ENCODE measurements at regions not wholly inside any gene's neighbourhood (a gene's known extent, or its start where the extent isn't known, plus 50 kb on each side); places are given as distances from the start of the nearest gene placed in this dataset.

DNA sequence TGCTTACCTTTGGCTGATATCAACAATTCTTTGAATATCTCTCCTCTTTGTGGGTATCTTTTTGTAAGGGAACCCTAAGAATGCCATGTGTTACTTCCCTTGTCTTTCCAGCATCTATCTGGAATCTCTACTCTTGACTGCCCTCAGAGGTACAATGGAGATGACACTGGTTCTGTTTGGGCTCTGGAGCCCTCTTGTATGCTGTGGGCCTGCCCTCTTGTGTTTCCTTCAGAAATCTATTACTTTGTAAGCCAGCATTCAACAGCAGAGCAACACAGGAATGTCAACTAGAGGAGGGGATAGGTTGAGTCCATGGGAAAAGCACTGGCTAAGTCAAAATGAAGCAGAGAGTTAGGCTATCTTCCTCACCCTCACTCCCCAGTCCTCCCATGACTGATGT, 142.3 kb downstream of the XPNPEP1 start:
- TF ChIP-seq EHMT2 (IDR thresholded peaks at IDR 0.05; ENCODE audit: low read depth): no peak
- TF ChIP-seq MAZ (IDR thresholded peaks at IDR 0.05; ENCODE audit: borderline replicate concordance, low read depth, low read length): no peak
- no peak for TF ChIP-seq RFX5 (IDR thresholded peaks at IDR 0.05)
- TF ChIP-seq, protein P1, sequence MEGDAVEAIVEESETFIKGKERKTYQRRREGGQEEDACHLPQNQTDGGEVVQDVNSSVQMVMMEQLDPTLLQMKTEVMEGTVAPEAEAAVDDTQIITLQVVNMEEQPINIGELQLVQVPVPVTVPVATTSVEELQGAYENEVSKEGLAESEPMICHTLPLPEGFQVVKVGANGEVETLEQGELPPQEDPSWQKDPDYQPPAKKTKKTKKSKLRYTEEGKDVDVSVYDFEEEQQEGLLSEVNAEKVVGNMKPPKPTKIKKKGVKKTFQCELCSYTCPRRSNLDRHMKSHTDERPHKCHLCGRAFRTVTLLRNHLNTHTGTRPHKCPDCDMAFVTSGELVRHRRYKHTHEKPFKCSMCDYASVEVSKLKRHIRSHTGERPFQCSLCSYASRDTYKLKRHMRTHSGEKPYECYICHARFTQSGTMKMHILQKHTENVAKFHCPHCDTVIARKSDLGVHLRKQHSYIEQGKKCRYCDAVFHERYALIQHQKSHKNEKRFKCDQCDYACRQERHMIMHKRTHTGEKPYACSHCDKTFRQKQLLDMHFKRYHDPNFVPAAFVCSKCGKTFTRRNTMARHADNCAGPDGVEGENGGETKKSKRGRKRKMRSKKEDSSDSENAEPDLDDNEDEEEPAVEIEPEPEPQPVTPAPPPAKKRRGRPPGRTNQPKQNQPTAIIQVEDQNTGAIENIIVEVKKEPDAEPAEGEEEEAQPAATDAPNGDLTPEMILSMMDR (IDR thresholded peaks at IDR 0.05): no peak
- TF ChIP-seq POLR2A (IDR thresholded peaks at IDR 0.05; ENCODE audit: low read length): no peak
- no peak for TF ChIP-seq REST (IDR thresholded peaks at IDR 0.05)
- TF ChIP-seq CHD2 (IDR thresholded peaks at IDR 0.05; ENCODE audit: low read length, partially characterized antibody): no peak
- no peak for TF ChIP-seq HOXB5 (CRISPR knock-in tag; IDR thresholded peaks at IDR 0.05)
